Gastrocnemius medialis (tissue), 4 donors: ENCODE measurements at regions not wholly inside any gene's neighbourhood (a gene's known extent, or its start where the extent isn't known, plus 50 kb on each side); places are given as distances from the start of the nearest gene placed in this dataset.

Experiments used
- POLR2A ChIP-seq, 2 donors: fragments of 450-650 bp; IDR thresholded peaks; one replicate each; pipeline ENCODE4 v1.6.1; 2017; ENCODE audit warnings: antibody characterized with exemption in 2 of 2, mild to moderate bottlenecking in 2 of 2, moderate library complexity in 2 of 2
- TF ChIP-seq, protein P1 (sequence below), 5 experiments: fragments of 450-650 bp in 3 of 5; fragments of 200-600 bp in 2 of 5; sonication (generic) in 2 of 5; IDR thresholded peaks in 4 of 5; conservative IDR thresholded peaks in 1 of 5; 1 replicate in 4 of 5; 2 replicates in 1 of 5; pipeline ENCODE4 v1.5.1; 2016 to 2019; ENCODE audit warnings: antibody characterized with exemption in 5 of 5, mild to moderate bottlenecking in 3 of 5, moderate library complexity in 3 of 5

DNA sequence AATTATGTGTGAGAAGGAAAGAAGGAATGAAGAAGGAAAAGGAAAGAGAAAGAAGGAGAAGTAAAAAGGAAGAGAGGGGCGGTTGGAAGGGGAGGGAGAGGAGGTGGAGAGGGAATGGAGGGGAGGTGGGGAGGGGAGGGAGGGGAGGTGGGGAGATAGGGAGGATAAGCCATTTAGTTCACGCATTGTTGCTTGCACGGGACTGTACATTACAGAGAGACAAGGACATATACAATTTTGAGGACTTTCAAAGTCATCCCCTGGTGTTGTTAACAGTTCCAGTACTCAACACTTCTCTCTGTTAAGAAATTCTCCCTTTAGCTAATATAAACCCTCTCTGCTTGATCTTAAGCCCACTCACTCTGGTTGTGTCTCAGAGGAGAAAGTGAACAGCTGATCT lies 312.5 kb downstream of the GRIN2B start:
- TF ChIP-seq, protein P1, sequence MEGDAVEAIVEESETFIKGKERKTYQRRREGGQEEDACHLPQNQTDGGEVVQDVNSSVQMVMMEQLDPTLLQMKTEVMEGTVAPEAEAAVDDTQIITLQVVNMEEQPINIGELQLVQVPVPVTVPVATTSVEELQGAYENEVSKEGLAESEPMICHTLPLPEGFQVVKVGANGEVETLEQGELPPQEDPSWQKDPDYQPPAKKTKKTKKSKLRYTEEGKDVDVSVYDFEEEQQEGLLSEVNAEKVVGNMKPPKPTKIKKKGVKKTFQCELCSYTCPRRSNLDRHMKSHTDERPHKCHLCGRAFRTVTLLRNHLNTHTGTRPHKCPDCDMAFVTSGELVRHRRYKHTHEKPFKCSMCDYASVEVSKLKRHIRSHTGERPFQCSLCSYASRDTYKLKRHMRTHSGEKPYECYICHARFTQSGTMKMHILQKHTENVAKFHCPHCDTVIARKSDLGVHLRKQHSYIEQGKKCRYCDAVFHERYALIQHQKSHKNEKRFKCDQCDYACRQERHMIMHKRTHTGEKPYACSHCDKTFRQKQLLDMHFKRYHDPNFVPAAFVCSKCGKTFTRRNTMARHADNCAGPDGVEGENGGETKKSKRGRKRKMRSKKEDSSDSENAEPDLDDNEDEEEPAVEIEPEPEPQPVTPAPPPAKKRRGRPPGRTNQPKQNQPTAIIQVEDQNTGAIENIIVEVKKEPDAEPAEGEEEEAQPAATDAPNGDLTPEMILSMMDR (IDR thresholded peaks at IDR 0.05 in 4 of 5, conservative IDR thresholded peaks at IDR 0.05 in 1 of 5), result no peak
- no peak for TF ChIP-seq POLR2A (IDR thresholded peaks at IDR 0.05)
